H1 (cell line): ENCODE measurements at regions not wholly inside any gene's neighbourhood (a gene's known extent, or its start where the extent isn't known, plus 50 kb on each side); places are given as distances from the start of the nearest gene placed in this dataset.

Experiments
- CTCF ChIA-PET: fragments of 300-600 bp; sonication (Branson Sonifier 250); formaldehyde crosslinking; loops from one replicate; lab custom pipeline; 2021; ENCODE audit not compliant: partially characterized antibody; lab: Charles Lee
- POLR2A ChIA-PET: fragments of 300-600 bp; sonication (Branson Sonifier 250); formaldehyde crosslinking; loops from one replicate; lab custom pipeline; 2021; ENCODE audit warnings: inconsistent platforms; ENCODE audit not compliant: partially characterized antibody; lab: Charles Lee
- DNase-seq, 2 experiments: peaks; one replicate each; pipeline versions ENCODE4 v3.0.0 to v3.0.0-alpha.2; 2010 to 2022; ENCODE audit warnings: low spot score in 2 of 2, low read depth in 1 of 2, mixed read lengths in 1 of 2
- FAIRE-seq: peaks from 2 replicates; lab custom pipeline; 2011; peaks lifted over from hg19 to GRCh38; lab: Jason Lieb, UNC
- H2AFZ ChIP-seq: 2 replicates; pipeline ENCODE4 v1.8.1; 2012; ENCODE audit warnings: low read length, inconsistent platforms
- H2AK5ac ChIP-seq: 2 replicates; pipeline ENCODE4 v1.6.1; 2013; ENCODE audit warnings: low read depth, low read length
- H2BK120ac ChIP-seq: replicated peaks from 2 replicates; pipeline ENCODE3; 2013; ENCODE audit warnings: low read depth, low read length, inconsistent platforms
- H2BK12ac ChIP-seq: 2 replicates; pipeline ENCODE4 v1.6.1; 2013; ENCODE audit warnings: low read depth, low read length
- H2BK15ac ChIP-seq: 2 replicates; pipeline ENCODE4 v1.6.1; 2013; ENCODE audit warnings: low read length
- H2BK20ac ChIP-seq: 2 replicates; pipeline ENCODE4 v1.6.1; 2013; ENCODE audit warnings: low read length
- H2BK5ac ChIP-seq: 2 replicates; pipeline ENCODE4 v1.6.1; 2013; ENCODE audit warnings: low read depth, low read length
- H3K14ac ChIP-seq: 2 replicates; pipeline ENCODE4 v1.6.1; 2013; ENCODE audit warnings: inconsistent platforms; ENCODE audit not compliant: insufficient read length
- H3K18ac ChIP-seq: 2 replicates; pipeline ENCODE4 v1.6.1; 2013; ENCODE audit warnings: low read length; ENCODE audit errors: extremely low read depth
- H3K23ac ChIP-seq: 2 replicates; pipeline ENCODE4 v1.6.1; 2013; ENCODE audit warnings: inconsistent platforms; ENCODE audit not compliant: insufficient read length
- H3K23me2 ChIP-seq: 2 replicates; pipeline ENCODE4 v1.6.1; 2013; ENCODE audit warnings: low read depth, low read length
- H3K27ac ChIP-seq: 2 replicates; pipeline ENCODE4 v1.6.1; 2011; ENCODE audit warnings: low read depth, low read length, inconsistent platforms
- H3K27me3 ChIP-seq, 4 experiments: replicated peaks in 1 of 4; 1 replicate in 1 of 4; 2 replicates in 3 of 4; pipeline versions ENCODE4 v1.6.1 to v1.8.1; 2011 to 2013; ENCODE audit warnings: low read length in 3 of 4, mild to moderate bottlenecking in 3 of 4, inconsistent platforms in 2 of 4, mixed read lengths in 2 of 4, moderate library complexity in 1 of 4; ENCODE audit not compliant: control insufficient read depth in 3 of 4, insufficient read depth in 3 of 4; ENCODE audit errors: extremely low read depth in 1 of 4
- H3K36me3 ChIP-seq, 4 experiments: 2 replicates each; pipeline versions ENCODE4 v1.6.1 to v1.8.1; 2011 to 2013; ENCODE audit warnings: mild to moderate bottlenecking in 4 of 4, low read length in 3 of 4, moderate library complexity in 2 of 4, control low read depth in 1 of 4, inconsistent platforms in 1 of 4; ENCODE audit not compliant: insufficient read depth in 4 of 4, control insufficient read depth in 2 of 4
- H3K4ac ChIP-seq: replicated peaks from 2 replicates; pipeline ENCODE3; 2013; ENCODE audit warnings: low read length, low read depth, mixed read lengths, inconsistent platforms; ENCODE audit not compliant: insufficient read length
- H3K4me1 ChIP-seq, 4 experiments: replicated peaks in 1 of 4; 1 replicate in 1 of 4; 2 replicates in 3 of 4; pipeline versions ENCODE4 v1.6.1 to v1.8.1; 2011 to 2013; ENCODE audit warnings: low read length in 3 of 4, inconsistent platforms in 2 of 4, mixed read lengths in 1 of 4; ENCODE audit not compliant: insufficient read depth in 4 of 4, control insufficient read depth in 3 of 4
- H3K4me2 ChIP-seq, 2 experiments: 2 replicates each; pipeline versions ENCODE4 v1.6.1 to v1.8.1; 2011 to 2013; ENCODE audit warnings: low read depth in 2 of 2, low read length in 2 of 2, control low read depth in 1 of 2, inconsistent platforms in 1 of 2, mild to moderate bottlenecking in 1 of 2; ENCODE audit not compliant: insufficient read depth in 1 of 2
- H3K4me3 ChIP-seq, 4 experiments: fragments of 200-600, 300-600 bp in 1 of 4; sonication (generic), shearing (Covaris generic), sonication (Bioruptor Twin) in 1 of 4; 2 replicates each; pipeline versions ENCODE4 v1.5.1 to v1.8.1; 2011 to 2016; ENCODE audit warnings: low read length in 4 of 4, low read depth in 3 of 4, control low read depth in 2 of 4, inconsistent platforms in 2 of 4, mild to moderate bottlenecking in 2 of 4, mixed read lengths in 1 of 4, moderate library complexity in 1 of 4; ENCODE audit not compliant: insufficient read depth in 2 of 4; ENCODE audit errors: extremely low read depth in 1 of 4
- H3K56ac ChIP-seq: replicated peaks from 2 replicates; pipeline ENCODE3; 2013; ENCODE audit warnings: low read depth, mild to moderate bottlenecking, mixed read lengths, low read length, inconsistent platforms; ENCODE audit not compliant: insufficient read length
- H3K79me1 ChIP-seq: 2 replicates; pipeline ENCODE4 v1.6.1; 2013; ENCODE audit warnings: low read depth, low read length, control low read depth
- H3K79me2 ChIP-seq, 2 experiments: 2 replicates each; pipeline versions ENCODE4 v1.6.1 to v1.8.1; 2012 to 2013; ENCODE audit warnings: low read length in 2 of 2, mild to moderate bottlenecking in 2 of 2, inconsistent platforms in 1 of 2; ENCODE audit not compliant: insufficient read depth in 2 of 2, control insufficient read depth in 1 of 2
- H3K9ac ChIP-seq, 4 experiments: replicated peaks in 1 of 4; 1 replicate in 1 of 4; 2 replicates in 3 of 4; pipeline versions ENCODE4 v1.6.1 to v1.8.1; 2011 to 2013; ENCODE audit warnings: low read depth in 3 of 4, low read length in 3 of 4, control low read depth in 2 of 4, mild to moderate bottlenecking in 2 of 4, moderate library complexity in 2 of 4, inconsistent platforms in 1 of 4; ENCODE audit errors: extremely low read depth in 1 of 4
- H3K9me3 ChIP-seq, 2 experiments: 2 replicates each; pipeline versions ENCODE4 v1.6.1 to v1.8.1; 2012 to 2013; ENCODE audit warnings: mild to moderate bottlenecking in 2 of 2, moderate library complexity in 2 of 2, control low read depth in 1 of 2, inconsistent platforms in 1 of 2, low read depth in 1 of 2, low read length in 1 of 2, mixed read lengths in 1 of 2; ENCODE audit not compliant: insufficient read depth in 2 of 2
- H4K20me1 ChIP-seq, 2 experiments: replicated peaks in 1 of 2; 2 replicates each; pipeline versions ENCODE3 to v1.8.1; 2011 to 2013; ENCODE audit warnings: inconsistent platforms in 2 of 2, low read length in 2 of 2, mild to moderate bottlenecking in 1 of 2; ENCODE audit not compliant: insufficient read depth in 2 of 2, control insufficient read depth in 1 of 2
- H4K5ac ChIP-seq: 2 replicates; pipeline ENCODE4 v1.6.1; 2013; ENCODE audit warnings: low read length, low read depth, mixed read lengths, inconsistent platforms; ENCODE audit not compliant: insufficient read length
- H4K8ac ChIP-seq: 2 replicates; pipeline ENCODE4 v1.8.0; 2013; ENCODE audit warnings: mild to moderate bottlenecking, moderate library complexity, low read length, inconsistent platforms; ENCODE audit not compliant: insufficient read depth; ENCODE audit errors: extremely low read depth
- H4K91ac ChIP-seq: replicated peaks from 2 replicates; pipeline ENCODE3; 2013; ENCODE audit warnings: low read length, mixed read lengths, inconsistent platforms; ENCODE audit not compliant: insufficient read length
- E2F6 ChIP-seq: IDR thresholded peaks from 2 replicates; pipeline ENCODE4 v1.6.1; 2012; ENCODE audit warnings: inconsistent platforms
- GTF2F1 ChIP-seq: IDR thresholded peaks from 2 replicates; pipeline ENCODE4 v1.6.1; 2012; ENCODE audit warnings: low read depth, low read length, improper control_type of control experiment, borderline replicate concordance
- WGBS, 2 experiments: shearing (Covaris generic) in 1 of 2; methylation state at CpG; one replicate each; pipeline versions ENCODE4 v1.1.6 to v1.1.7; 2013 to 2015; ENCODE audit warnings: low lambda C conversion rate in 2 of 2, mixed read lengths in 2 of 2, inconsistent platforms in 1 of 2, low coverage in 1 of 2, missing lambda C conversion rate in 1 of 2; ENCODE audit not compliant: insufficient replicate concordance in 2 of 2, insufficient coverage in 1 of 2, insufficient read length in 1 of 2; ENCODE audit errors: extremely low coverage in 1 of 2, missing lambda C conversion rate in 1 of 2; 5-methylcytosine and 5-hydroxymethylcytosine counted together

- H3K23ac ChIP-seq = no peak overlapping the region
- H3K79me1 ChIP-seq = no peaks in the 10 kb centered on the region
- no peak overlapping the region for H3K4me2 ChIP-seq
- no peak overlapping the region for H2BK5ac ChIP-seq
- no peak overlapping the region for H4K8ac ChIP-seq
- H3K27ac ChIP-seq = no peak overlapping the region
- H2BK120ac ChIP-seq = no peak overlapping the region
- no peak overlapping the region for H2BK15ac ChIP-seq
- 88% methylated on average over 1 of the region's 1 CpG; no CpG with 5 or more reads in 1 of the 2 experiments for whole genome bisulfite sequencing, 2 experiments
- H3K4ac ChIP-seq = no peak overlapping the region
- H3K18ac ChIP-seq = no peak overlapping the region
- FAIRE-seq (no peak), DNase-seq (no peak)
- H4K91ac ChIP-seq = no peak overlapping the region
- H2AK5ac ChIP-seq = no peak overlapping the region
- H2BK20ac ChIP-seq = no peak overlapping the region
- H3K27me3 ChIP-seq = peaks cover 0 to 1% (median 0%) of the 10 kb centered on the region in 4 experiments; a peak in 1 of 7 replicates
- H3K4me1 ChIP-seq = no peaks in the 10 kb centered on the region
- H3K23me2 ChIP-seq = no peaks in the 10 kb centered on the region; the same call in 1 of the 2 replicates
- H3K14ac ChIP-seq = no peak overlapping the region
- no peaks in the 10 kb centered on the region for H3K9me3 ChIP-seq
- H2AFZ ChIP-seq = no peak overlapping the region; the same call in 1 of the 2 replicates
- no peaks in the 10 kb centered on the region for H3K79me2 ChIP-seq
- no peak overlapping the region for H3K56ac ChIP-seq
- no peaks in the 10 kb centered on the region for H3K36me3 ChIP-seq
- H2BK12ac ChIP-seq = no peak overlapping the region
- ChIA-PET CTCF (no interaction called here), POLR2A (no interaction called here)
- no peak overlapping the region for H3K4me3 ChIP-seq
- H3K9ac ChIP-seq = no peak overlapping the region
- no peak overlapping the region for H4K5ac ChIP-seq
- no peaks in the 10 kb centered on the region for H4K20me1 ChIP-seq
- TF ChIP-seq E2F6 (no peak), GTF2F1 (no peak)
Observed at GRCh38 chr5:43900974-43901373, 298.0 kb downstream of the NNT start.
